ENCODE measurements at regions not wholly inside any gene's neighbourhood (a gene's known extent, or its start where the extent isn't known, plus 50 kb on each side); places are given as distances from the start of the nearest gene placed in this dataset.

- CTCF ChIA-PET = no interaction called here
- peaks cover 5% of the 10 kb centered on the region for H3K36me3 Mint-ChIP-seq
- TF ChIP-seq, protein P1, sequence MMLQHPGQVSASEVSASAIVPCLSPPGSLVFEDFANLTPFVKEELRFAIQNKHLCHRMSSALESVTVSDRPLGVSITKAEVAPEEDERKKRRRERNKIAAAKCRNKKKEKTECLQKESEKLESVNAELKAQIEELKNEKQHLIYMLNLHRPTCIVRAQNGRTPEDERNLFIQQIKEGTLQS (CRISPR knock-in tag; conservative IDR thresholded peaks at IDR 0.05) = no peak
- no peak for TF ChIP-seq ZNF532 (CRISPR knock-in tag; IDR thresholded peaks at IDR 0.05; ENCODE audit: borderline replicate concordance)
- no peak for TF ChIP-seq ATF1 (CRISPR knock-in tag; IDR thresholded peaks at IDR 0.05)
- TF ChIP-seq ZNF121 (CRISPR knock-in tag; IDR thresholded peaks at IDR 0.05) = no peak
- H3K9me3 Mint-ChIP-seq = peaks cover 3% of the 10 kb centered on the region; the same call in 1 of the 2 replicates
- H3K27ac Mint-ChIP-seq = no peak overlapping the region
- DNase-seq (ENCODE audit: low spot score) (no peak), ATAC-seq (no peak)
- H3K27me3 Mint-ChIP-seq (ENCODE audit: low read depth) = no peaks in the 10 kb centered on the region
- no peak overlapping the region for H3K4me3 Mint-ChIP-seq
- POLR2A ChIA-PET = no interaction called here
- H3K4me1 Mint-ChIP-seq = peaks cover 28% of the 10 kb centered on the region
Measured at GRCh38 chr6:144722925-144723324, 437.8 kb downstream of the UTRN start.

GRCh38 chr6:144723431-144723830 lies 438.3 kb downstream of the UTRN start:
- Mint-ChIP-seq H3K4me1 (peaks cover 30% of the 10 kb centered on the region), H3K4me3 (no peak overlapping the region), H3K27ac (no peak overlapping the region), H3K36me3 (peaks cover 5% of the 10 kb centered on the region), H3K27me3 (ENCODE audit: low read depth) (no peaks in the 10 kb centered on the region), H3K9me3 (peaks cover 3% of the 10 kb centered on the region; the same call in 1 of the 2 replicates)
- ATAC-seq = no peak
- TF ChIP-seq FOXJ3 (CRISPR knock-in tag; IDR thresholded peaks at IDR 0.05; ENCODE audit: borderline replicate concordance) = no peak
- TF ChIP-seq FOXP4 (CRISPR knock-in tag; IDR thresholded peaks at IDR 0.05) = no peak
- TF ChIP-seq HMGXB4 (CRISPR knock-in tag; IDR thresholded peaks at IDR 0.05) = no peak
- TF ChIP-seq JAZF1 (CRISPR knock-in tag; IDR thresholded peaks at IDR 0.05) = no peak
- no peak for TF ChIP-seq RORB (CRISPR knock-in tag; IDR thresholded peaks at IDR 0.05)
- TF ChIP-seq TEAD4 (CRISPR knock-in tag; IDR thresholded peaks at IDR 0.05) = no peak
- TF ChIP-seq HMGA2 (CRISPR knock-in tag; IDR thresholded peaks at IDR 0.05) = no peak
- no peak for TF ChIP-seq FOXP1 (CRISPR knock-in tag; IDR thresholded peaks at IDR 0.05; ENCODE audit: borderline replicate concordance)
- TF ChIP-seq TCF7 (CRISPR knock-in tag; IDR thresholded peaks at IDR 0.05; ENCODE audit: low read depth) = no peak
- no peak for DNase-seq (ENCODE audit: low spot score)
- CTCF ChIA-PET = no interaction called here
- POLR2A ChIA-PET = interaction anchor here (0.6 to 0.7 kb wide), 2 partner anchors 303 to 1852 kb away, joined by 3 to 8 read pairs; no protein-coding TSS in a partner anchor

DNA sequence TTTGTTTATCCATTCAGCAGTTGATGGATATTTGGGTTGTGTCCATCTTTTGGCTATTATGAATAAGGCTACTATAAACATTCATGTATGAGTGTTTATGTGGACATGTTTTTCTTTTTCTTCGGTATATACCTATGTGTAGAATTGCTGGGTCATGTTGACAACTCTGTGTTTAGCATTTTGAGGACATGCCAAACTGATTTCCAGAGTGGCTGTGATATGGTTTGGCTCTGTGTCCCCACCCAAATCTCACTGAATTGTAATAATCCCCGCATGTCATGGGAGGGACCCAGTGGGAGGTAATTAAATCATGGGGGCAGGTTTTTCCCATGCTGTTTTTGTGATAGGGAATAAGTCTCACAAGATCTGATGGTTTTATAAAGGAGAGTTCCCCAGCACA lies 439.7 kb downstream of the UTRN start:
- ChIA-PET CTCF (no interaction called here), POLR2A (no interaction called here)
- Mint-ChIP-seq H3K4me1 (peaks cover 42% of the 10 kb centered on the region), H3K27me3 (ENCODE audit: low read depth) (no peaks in the 10 kb centered on the region), H3K9me3 (peaks cover 3% of the 10 kb centered on the region; the same call in 1 of the 2 replicates), H3K36me3 (peaks cover 5% of the 10 kb centered on the region), H3K4me3 (no peak overlapping the region), H3K27ac (no peak overlapping the region)
- DNase-seq (ENCODE audit: low spot score) (no peak), ATAC-seq (no peak)
- TF ChIP-seq JAZF1 (CRISPR knock-in tag; IDR thresholded peaks at IDR 0.05) (no peak), RORB (CRISPR knock-in tag; IDR thresholded peaks at IDR 0.05) (no peak)

Data from WTC11 (cell line).